HG03460 (cell line): ENCODE measurements at regions not wholly inside any gene's neighbourhood (a gene's known extent, or its start where the extent isn't known, plus 50 kb on each side); places are given as distances from the start of the nearest gene placed in this dataset.
"Not testable (repeated sequence)": the region's sequence is repeated elsewhere in the genome, so short reads cannot be mapped to it uniquely, and the experiment has no call there.

Experiments used
- ATAC-seq: cut with Tn5 transposase; IDR thresholded peaks from one replicate; pipeline ENCODE4 v1.9.1; 2021; ENCODE audit not compliant: unreplicated experiment

DNA sequence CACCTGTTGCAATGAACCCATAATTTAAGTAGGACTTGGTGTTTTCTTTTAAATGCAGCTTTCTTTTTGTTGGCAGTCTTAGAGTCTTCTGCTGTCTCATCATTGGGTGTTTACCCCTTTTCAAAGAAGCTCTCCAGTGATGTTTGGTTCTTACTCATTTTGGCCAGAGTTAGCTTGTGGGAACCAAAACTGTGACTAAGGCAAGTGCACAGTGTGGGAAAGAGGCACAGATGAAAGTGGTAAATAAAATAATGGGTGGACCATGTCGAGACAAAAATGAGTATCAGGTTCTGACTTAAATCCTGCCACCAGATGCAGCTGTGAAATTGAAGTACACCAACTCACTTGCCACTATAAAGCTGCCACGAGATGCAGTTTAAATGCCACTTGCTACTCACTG is 615.4 kb upstream of the MIS18BP1 start:
- peak; percentile 79 for ATAC-seq

DNA sequence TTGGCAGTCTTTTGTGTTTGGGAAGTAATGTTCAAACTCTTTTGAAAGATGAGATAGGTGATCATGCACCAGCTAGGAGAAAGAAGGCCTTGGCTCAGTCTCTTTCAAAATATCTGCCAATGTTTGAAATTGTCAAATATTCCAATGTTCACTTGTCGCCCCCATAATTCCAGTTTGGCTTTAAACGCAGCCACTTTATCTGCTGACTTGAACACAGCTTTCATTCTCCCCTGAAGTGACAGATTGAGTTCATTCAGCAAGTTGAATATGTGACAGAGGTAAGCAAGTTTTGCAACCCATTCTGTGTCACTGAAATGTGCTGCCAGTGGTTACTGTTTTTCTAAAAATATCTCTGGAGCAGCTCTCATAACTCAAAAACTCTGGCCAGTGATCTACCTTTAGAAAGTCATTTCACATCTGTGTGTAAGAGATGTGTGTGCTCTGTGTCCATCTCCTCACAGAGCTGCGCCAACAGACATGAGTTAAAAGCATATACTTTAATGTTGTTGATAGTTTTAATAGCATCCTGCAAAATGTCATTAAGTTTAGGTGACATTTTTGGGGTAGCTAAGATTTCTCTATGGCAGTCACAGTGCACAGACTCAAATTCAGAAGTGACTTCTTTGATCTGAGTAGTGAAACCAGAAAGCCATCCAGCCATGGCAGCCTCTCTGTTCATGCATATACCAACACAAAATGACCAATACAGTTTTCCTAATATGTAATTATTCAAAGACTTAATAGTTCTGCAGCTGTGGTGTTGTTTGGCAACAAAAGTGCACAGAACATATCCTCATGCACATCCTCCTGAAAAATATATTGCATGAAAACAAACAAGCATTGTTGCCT is 614.3 kb upstream of the MIS18BP1 start:
- ATAC-seq: peak; percentile 66

DNA sequence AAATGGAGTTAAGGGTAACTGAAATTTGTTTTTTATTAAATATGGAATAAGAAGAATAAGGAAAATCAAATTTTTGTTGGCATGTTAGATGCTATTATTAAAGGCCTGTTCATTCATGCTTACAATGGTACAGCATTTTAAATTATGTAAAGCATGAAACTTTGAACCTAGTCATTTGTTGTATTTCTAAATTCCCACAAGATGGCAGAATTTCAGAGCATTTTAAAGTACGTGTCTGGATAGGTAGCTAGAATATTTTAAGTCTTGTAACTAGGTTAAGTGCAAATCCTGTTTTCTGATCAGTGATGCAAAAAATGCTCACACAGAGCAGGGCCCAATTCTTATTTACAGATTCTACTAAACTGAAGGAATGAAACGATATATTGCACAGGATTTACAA is 585.6 kb upstream of the MIS18BP1 start:
- ATAC-seq: no peak

DNA sequence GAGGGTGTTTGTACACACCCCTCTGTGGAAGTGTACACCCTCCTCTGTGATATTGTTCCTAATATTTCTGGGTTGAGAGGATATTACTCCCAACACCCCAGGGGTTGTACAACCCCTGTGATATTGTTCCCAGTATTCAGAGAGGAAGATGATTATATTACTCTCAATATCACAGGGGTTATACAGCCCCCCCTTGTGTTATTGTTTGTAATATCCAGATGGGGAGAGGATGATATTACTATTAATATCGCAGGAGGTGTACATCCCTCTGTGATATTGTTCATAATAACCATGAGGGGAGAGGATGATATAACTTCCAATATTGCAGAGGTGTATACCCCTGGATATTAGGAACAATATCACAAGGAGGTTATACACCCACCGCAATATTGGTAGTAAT is 566.1 kb upstream of the MIS18BP1 start:
- ATAC-seq: no peak

DNA sequence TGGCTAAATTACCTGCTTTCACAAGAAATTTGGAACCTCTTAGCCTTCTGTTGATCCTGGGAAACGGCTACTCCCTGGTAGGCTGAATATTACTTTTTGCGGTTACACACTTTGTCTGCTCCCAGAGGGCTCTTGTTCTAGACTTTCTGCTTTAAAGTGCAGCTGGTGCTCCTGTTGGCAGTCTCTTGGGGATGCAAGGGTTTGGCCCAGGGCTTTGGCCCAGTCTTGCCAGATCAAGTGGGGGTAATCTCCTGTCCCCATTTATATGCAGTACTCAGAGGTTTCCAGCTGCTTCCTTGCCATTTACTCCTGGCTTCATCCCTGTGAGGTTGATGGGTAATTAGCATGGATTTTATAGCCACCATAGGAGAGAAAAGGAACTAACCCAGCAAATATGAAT is 558.2 kb upstream of the MIS18BP1 start:
- ATAC-seq: no peak

DNA sequence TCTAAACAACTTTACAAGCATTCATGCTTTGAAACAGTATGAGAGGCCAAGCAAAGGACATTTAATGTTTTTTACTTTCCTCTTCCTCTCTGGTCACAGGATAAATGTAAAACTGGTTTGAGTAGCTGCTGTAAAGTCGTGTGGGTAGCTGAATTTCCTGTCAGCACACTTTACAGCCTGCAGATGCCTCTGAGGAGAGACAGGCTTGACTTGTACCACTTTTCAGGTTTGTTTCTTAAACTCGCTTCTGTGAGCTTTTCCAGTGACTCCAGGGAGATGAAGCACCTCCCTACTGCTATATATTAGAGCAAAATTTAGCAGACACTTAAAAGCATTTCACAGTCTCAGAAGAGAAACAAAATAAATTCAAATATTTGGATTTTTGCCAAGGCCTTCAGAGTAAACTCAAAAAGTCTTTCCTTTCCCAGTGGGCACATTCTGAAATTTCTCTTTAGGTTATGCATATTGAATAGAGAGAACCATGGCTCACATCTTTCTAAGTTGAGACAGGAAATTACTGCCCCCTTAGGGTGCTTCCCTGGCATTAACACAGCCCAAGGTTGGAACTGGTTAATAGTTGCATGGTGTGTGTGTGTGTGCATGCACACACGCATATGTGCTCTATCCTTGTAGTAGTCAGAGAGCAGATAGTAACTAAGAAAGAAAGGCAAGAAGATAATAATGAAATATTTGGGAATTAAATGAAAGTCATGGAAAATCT is 557.3 kb upstream of the MIS18BP1 start:
- ATAC-seq: no peak

DNA sequence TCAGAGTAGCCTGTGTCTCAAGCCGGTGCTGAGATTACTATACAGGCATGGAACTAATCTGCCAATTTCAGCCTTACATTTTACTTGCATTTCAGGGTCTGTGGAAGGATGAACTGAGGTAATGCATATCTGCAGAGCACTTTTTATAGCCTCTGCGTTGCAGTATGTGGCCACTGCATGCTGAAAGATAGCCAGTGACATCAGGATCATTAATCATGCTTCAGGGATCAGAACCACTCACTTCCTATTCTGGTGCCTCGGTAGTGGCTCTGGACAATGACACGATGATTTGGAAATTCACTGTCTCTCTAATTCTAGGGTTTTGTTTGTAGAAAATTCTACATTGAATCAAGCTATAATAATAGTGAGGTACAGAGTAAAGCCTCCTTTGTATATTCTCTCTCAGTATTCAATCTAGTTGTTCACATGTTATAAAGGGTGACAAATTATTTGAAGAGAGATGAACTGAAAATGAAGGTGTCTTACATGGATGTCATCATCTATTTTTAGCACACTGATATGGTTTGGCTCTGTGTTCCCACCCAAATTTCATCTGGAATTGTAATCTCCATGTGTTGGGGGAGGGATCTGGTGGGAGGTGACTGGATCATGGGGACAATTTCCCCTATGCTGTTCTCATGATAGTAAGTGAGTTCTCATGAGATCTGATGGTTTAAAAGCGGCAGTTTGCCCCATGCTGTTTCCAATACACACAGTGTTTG is 554.3 kb upstream of the MIS18BP1 start:
- no peak for ATAC-seq

DNA sequence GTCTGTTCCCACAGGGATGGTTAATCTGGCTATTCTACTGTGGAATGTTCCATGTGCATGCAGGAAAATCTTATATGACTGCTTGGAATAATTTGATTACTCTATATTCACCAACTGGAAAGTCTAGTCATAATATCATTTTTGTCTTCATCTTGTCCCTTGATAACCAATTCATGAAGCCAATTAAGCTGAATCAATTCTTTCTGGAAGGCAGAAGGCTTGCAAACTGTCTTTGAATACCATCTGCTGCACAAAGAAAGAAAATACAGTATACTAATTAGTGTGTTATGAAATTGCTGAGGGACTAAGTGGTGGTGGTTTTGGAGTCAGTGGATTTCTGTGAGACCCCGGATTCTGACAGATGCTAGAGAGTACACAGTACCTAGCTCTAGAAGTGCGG is 546.5 kb upstream of the MIS18BP1 start:
- ATAC-seq: no peak

DNA sequence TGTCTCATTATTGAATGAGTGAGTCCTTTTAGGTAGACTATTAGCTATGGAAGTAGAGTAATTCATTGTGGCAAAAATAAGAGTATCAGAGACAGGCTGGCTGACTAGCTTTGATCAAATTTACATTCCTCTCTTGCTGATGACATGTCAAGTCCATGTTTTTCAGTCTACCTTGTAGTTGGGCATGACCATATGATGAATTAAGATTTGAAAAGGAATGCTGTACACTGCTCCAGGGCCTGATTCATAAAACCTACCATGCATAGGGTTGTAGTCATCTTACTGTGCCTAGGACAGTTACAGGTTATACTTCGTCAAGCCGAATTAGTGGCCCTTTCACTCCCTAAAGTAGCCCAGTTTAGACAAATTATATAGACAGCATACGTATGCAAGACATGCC is 545.7 kb upstream of the MIS18BP1 start:
- no peak for ATAC-seq

DNA sequence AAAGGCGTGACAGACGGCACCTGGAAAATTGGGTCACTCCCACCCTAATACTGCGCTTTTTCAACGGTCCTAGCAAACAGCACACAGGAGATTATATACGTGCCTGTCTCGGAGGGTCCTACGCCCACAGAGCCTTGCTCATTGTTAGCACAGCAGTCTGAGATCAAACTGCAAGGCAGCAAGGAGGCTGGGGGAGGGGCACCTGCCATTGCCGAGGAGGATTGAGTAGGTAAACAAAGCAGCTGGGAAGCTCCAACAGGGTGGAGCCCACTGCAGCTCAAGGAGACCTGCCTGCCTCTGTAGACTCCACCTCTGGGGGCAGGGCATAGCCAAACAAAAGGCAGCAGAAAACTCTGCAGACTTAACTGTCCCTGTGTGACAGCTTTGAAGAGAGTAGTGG is 543.0 kb upstream of the MIS18BP1 start:
- ATAC-seq: not testable (repeated sequence)

DNA sequence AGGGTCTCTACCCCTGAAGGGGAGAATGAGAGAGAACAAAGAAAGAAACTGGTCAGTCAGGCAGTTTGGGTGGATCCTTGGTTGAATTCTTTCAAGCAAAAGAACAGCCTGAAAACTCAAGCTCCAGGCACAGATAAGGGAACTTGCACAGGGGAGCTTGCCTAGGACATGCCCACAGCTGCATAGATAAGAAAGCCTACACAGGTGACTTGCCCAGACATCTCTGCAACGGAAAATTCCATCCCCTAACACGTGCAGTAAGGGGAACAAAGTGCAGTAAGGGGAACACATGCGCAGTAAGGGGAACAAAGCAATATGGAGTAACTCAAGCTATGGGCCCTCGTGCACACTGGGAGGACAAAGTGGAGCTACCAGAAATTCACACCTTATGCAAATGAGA is 540.1 kb upstream of the MIS18BP1 start:
- ATAC-seq: no peak

DNA sequence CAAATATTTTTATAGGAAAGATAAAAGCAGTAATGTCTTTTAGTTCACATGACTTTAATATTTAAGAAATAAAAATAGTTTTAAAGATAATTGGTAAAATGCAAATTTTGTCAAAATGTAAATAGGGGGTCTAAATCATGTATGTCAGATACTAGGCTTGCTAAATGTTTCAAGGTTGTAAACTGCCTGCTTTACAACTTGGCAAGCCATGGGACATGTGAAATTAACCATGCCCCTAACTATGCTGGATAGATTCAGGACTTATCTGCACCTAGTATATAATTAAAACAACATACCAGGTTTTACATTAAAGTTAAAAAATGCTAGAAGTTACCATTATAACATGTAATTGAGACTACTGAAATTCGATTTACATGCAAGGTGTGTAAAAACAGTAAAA is 537.3 kb upstream of the MIS18BP1 start:
- no peak for ATAC-seq

DNA sequence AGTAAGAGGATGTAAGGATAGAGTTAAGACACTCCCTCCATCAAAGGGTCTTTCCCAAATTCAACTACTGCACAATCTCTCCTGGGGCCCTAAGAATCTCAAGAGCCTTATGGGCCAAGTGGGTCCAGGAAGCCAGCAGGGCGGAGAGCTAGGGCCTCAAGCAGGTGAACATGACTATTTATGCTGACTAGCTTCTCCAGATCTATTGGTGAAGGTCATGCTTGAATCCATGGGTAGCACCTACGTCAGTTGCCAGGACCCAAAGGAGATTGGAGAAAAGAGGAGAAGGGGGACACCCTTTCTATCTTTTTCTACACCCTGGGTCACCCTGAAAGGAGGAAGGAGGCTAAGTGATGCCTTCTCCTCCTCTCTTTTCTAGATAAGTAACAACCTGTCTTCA is 534.2 kb upstream of the MIS18BP1 start:
- ATAC-seq: no peak

DNA sequence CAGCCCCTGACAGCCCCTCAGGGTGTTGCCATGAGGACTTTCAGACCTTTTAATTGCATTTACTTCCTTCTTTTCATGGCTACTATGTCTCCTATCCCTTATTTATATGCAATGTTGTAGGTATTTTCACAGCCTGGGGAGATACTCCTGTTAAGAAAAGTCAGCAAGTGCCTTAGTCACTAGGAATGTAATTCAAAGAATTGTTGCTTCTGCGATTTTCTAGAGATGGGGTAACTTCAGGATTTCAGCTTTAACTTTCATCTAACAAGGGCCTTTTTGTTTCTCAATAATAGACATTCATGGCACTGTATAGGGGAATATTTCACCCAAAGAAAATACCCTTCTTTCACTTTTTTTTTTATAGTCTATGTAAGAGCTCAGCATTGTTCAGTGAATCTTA is 533.3 kb upstream of the MIS18BP1 start:
- ATAC-seq: no peak

DNA sequence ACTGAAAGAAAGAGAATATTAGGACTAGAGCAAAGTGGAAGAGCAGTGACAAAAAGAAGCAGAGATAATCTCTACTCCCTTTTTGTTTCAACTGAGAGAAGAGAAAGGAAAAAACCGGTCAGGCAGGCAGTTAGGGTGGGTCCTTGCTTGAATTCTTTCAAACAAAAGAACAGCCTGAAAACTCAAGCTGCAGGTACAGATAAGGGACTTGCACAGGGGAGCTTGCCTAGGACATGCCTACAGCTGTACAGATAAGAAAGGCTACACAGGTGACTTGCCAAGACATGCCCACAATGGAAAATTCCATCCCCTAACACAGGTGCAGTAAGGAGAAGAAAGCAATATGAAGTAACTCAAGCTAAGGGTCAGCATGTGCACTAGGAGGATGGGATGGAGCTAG is 532.2 kb upstream of the MIS18BP1 start:
- ATAC-seq: no peak

DNA sequence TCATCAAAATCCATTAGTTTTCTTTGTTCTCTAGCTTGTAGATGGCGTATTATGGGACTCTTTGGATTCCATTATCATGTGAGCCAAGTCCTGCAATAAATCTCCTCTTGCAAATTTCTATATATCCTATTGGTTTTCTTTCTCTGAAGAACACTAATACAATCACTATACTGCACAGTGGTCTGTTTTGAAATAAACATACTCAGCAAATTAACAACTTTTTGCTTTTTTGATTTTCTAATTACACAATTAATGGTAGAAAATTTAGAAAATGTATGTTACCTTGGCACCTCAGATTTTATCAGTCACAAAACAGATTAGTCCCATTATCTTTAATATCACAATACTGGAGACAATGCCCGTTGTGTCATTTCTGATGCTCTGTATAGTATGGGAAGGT is 513.2 kb upstream of the MIS18BP1 start:
- ATAC-seq: no peak

DNA sequence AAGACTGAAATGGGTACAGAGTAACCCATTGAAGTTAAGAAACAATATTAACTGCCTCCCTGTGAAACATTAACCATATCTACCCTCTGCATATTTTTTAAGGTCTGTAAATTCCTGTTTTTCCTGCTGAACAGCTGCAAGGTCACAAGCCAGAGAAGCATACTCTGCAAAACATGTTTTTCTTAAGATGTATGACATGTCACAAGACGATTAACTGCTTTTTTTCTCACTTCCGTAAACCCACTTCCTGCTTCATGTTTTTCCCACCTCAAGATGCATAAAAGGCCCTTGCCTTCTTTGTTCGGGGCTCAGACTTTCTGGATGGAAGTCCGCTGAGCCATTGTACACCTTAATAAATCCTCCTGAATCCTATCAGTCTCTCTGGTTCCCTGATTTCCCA is 504.7 kb upstream of the MIS18BP1 start:
- ATAC-seq: no peak

DNA sequence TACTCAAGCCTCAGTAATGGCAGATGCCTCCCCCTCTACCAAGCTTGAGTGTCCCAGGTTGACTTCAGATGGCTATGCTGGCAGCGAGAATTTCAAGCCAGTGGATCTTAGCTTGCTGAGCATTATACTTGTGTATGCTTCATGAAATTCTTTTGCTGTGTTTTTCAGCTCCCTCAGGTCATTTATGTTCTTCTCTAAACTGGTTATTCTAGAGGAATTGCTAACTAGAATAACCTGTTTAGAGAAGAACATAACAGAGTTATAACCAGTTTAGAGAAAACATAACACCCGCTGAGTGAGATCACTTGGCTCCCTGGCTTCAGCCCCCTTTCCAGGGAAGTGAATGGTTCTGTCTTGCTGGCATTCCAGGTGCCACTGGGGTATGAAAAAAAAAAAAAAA is 503.4 kb upstream of the MIS18BP1 start:
- not testable (repeated sequence) for ATAC-seq

DNA sequence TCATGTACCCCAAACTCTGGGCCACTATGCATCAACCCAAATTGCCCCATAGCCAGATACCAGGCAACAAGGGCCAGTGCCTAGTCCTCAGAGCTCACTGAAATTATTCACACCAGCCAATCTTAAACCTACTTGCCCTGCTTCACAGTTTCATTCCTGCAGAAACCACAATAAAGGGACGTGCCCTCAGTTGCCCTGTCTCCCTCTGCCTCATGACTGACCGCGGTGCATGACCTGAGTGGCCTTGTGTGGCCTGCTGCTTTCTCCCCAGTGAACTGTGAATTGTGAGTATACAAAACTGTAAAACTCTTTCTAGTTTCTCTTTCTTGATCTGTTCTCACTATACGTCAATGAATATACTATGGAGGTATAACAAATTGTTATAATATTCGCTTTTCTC is 490.9 kb upstream of the MIS18BP1 start:
- ATAC-seq: no peak

DNA sequence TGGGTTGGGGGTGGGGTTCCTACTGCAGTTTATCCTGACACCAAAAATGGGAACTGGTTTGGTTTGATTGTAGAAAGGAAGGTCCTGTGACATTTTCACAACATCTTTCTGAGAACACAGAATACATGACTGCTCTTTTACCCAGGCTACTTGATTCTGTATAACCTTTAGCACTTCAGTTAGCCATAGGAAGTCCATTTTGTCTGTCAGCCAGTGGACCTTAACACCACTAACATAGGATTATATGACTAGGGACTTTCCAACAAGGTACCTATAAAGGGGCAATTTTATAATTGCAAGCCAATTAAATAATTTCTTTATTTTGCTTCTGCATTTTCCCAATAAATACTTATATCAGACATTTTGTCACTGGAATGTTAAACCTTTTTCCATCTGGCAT is 489.2 kb upstream of the MIS18BP1 start:
- ATAC-seq: no peak

DNA sequence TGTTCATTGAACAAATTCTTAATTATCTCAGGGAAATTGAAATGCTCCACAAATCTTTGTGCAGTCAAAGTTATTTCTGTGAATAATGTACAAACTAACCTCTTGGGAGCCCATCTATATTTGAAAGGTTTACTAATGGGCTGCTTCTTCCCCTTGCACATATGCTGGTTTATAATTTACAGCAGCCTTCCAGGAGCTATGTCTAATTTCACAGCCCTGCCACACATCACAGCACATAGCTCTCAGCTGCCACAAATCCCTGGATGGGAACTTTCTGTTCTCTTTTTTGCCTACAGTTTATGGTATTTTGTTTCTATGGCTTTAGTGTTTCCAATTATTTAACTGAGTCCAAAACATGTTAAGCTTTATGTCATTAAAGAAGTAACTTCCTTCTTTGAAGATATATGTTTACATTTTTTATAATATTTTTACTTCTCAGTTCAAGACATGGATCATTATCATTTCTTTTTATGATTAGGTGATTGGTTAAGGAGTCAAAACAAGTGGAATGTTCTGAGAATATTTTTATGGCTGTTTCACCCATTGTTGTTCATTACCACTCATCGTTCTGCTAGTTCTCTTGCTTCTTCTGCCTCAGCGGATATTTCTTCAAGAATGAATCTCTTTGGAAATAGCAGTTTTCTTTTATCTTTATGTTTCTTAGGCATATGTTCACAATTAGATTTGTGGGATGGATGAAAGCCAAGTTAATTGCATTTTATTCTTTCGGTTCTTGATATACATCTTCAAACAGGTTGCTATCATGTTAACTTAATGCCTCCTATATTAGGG is 475.6 kb upstream of the MIS18BP1 start:
- ATAC-seq: no peak
